Superior temporal gyrus (tissue), 1 donor: ENCODE measurements at regions not wholly inside any gene's neighbourhood (a gene's known extent, or its start where the extent isn't known, plus 50 kb on each side); places are given as distances from the start of the nearest gene placed in this dataset.
"Not testable (repeated sequence)": the region's sequence is repeated elsewhere in the genome, so short reads cannot be mapped to it uniquely, and the experiment has no call there.

ENCODE experiments used
- DNase-seq: peaks from one replicate; pipeline ENCODE4 v3.0.0-alpha.2; 2016; ENCODE audit errors: extremely low spot score

DNA sequence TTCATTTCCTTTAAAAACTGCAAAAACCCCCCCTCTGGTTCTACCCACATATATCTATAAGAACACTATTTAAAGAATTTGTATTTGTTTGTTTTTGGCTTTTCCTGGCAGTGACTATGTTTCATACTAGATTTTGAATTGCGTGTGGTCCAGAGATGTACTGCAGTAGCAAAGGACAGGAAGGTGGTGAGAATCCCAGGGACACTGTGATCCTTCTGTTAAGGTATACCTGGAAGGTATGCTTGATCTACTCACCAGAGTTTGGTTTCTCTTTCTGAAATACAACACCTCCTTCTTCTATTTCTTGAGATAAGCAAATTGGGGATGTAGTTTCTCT, 129.6 kb upstream of the RASGEF1B start:
- DNase-seq, result no peak

DNA sequence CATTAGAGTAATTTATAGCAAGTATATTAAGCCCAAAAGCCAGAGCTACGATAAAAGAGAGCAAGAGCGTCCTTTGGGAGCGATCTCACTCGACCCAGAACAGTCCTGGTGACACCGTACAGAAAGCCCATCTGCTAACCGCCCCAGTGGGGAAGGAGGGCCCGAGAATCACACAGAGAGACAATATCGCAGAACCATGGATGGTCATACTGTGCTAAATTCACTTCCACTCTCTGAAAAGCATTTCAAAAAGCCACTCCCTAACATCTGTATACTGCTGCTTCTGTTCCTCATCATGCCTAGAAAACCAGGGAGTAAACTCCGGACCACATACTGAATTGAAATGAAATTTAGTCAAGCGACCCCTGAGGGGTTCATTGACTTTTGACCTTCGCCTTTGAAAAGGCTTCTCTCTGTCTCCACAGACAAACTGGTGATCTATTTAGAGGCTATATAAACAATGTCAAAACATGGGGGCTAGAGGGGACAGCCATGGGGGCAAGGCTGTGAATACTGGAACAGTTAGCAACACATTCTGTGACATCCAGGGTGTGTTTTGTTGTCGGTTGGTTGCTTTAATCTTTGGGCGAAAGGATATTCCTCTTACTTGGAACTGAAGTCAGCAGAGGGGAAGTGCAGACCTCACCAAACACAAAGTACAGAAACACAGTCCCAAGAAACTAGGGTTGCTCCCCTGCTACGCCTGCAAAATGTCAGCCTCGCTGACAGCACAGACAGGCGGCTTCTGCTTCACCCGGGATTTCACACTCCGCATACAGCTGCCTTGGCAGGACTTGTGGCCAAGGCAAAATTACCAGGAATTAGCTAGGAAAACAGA, 129.0 kb upstream of the RASGEF1B start:
- no peak for DNase-seq

DNA sequence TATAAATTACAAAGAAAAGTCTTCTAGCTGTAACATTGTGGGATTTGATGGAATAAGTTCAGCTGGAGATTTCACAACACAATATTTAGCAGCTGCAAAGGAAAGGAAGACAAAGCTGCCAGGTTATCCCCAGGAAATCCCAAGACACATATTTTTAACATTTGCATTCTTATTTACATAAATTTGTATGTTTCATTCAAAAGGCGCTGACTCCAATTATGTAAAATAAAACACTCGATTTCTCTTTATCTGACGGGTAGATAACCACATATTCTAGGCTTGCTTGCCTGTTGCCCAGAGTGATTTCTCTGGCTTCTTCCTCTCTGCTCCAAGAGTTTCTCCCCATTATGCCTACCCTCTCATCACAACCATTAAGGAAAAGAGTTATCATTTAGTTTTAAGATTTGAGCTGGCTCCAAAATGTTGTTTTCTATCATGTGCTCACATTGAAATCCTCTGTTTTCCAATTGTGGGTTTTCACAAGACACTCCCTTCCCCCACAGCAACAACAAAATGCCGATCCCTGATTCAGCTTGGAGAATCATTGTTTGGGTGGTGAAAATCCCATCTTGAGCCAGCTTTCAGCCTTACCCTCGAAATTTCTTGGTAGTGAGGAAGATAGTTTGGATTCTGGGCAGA, 128.2 kb upstream of the RASGEF1B start:
- DNase-seq, result no peak

DNA sequence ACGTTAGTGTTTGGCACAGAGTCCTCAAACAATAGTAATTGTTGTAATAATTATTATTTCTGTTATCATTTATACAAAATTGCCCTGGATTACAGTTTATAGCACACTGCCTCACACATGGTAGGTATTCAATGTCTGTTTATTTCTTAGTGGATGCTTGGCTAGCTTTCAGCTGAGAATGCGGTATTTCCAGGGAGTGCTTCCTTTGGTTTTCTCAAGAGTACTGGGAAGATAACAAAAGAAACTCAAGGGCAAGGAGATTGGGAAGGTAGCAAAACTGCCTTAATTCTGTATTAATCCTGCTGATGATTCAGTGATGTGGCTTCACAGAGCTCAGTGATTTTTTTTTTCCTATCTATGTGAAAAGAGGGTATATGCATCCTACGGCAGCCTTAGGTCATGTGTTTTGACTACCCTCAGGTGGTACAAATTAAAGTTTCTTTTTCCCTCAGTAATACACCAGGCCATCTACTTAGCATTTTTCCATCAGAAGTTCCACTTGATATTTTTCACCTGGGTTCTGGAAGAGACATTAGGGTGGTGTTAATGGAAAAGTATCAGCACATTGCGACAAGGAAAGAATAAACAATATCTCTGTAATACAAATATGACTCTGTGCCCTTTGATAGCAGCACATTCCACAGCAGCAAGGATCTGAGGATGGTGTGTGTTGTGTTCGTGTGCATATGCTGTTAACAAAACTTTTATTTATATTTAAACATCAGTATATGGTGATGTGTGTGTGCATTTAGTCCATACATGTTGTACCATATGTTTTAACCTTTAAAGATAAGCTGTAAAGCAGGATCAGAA, 124.3 kb upstream of the RASGEF1B start:
- no peak for DNase-seq

DNA sequence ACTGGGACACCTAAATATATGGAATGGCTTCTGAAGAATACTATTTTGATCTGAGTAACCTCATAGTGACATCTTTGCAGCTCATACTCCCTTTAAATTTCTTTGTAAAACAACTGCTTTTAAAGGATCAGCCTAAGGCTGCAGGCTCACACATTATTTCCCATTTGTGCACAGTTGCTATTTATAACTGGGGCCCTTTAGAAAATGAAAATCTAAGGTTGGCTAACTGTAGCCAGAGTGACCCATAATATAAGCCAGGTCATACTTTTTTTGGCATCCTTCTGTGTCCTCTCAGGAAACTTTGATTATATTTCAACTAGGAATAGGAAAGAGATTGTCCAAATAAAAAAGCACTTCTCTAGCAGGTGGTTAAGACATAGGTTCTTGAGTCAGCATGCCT, 123.6 kb upstream of the RASGEF1B start:
- no peak for DNase-seq

DNA sequence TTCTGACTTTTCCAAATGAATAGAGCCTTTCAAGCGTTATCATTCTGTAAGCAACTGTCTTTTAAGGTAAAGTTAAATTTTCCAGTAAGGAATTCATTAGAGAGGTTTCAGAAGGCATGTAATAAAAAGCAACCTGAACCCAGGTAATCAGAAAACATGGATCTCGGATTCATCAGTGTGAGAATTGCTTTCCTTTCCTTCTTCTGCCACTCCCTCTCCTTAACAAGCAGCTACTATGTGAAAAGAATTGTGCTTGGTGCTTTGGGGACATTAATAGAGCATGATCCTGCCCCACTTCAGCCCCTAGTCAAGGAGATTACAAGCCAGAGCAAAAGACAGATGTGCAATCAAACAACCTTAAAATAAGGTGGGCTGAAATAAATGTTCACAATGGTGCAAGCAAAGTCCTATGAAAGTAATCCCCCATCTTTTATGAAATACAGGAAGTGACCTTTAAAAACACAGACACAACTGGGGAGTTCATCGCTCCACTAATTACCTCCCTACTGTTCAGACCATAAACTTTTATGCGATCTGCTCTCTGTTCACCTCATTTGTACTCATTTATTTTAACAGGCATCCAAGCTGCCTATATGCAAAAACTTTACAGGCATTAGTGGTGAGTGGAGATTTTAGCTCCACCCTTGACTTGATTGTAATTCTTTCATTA, 122.9 kb upstream of the RASGEF1B start:
- DNase-seq, result no peak

DNA sequence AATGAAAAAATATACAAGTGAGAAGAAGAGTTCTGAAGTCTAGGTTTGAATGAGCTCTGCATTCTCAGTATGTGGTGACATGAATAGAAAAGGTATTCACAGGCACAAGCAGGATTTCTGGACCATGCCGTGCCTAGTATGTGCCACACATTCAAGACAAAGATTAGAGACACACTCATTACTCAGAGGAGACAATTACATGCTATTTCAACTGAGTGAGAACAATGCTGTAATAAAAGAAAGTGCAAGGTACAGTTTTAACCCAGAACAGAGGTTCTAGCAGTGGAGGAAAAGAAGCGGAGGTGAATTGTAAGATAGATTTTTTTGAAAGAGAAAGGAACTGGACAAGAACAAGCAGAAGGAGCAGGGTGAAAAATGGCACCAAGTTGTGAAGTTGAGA, 121.0 kb upstream of the RASGEF1B start:
- DNase-seq, result no peak

DNA sequence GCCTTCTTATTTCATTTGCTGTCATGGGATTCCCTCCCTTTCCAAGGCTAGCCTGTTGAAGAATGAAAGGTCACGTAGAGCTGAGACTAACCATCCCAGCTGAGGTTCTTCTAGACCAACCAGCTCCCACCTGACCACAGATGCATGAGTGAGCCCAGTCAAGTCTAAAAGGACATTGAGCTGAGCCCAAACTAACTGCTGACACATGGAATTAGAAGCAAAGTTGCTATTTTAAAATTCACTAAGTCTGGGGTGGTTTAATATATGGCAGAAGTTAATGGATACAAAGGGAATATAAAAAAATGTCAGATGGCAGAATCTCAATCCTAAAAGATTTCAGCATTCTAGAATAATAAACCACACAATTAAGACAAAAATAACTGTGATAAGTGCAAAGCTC, 118.9 kb upstream of the RASGEF1B start:
- DNase-seq, result no peak

DNA sequence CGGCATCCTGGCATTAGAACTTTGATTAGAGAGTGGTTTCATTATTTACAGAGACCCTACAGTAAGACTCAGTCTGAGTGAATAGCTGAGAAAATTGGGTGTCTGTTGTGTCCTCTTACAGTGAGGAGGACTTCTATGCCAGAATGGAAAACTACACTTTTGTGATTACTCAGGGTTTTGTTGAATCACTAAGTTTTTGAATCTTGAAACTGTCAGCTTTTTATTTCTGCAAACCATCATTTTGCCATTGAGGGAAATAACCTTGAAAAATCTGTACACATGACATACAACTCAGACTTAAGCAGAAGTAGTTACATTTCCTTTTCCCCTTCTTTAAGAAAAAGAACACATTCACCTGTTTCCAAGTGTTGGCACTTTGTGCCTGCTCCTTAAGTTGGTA, 117.6 kb upstream of the RASGEF1B start:
- DNase-seq, result no peak

DNA sequence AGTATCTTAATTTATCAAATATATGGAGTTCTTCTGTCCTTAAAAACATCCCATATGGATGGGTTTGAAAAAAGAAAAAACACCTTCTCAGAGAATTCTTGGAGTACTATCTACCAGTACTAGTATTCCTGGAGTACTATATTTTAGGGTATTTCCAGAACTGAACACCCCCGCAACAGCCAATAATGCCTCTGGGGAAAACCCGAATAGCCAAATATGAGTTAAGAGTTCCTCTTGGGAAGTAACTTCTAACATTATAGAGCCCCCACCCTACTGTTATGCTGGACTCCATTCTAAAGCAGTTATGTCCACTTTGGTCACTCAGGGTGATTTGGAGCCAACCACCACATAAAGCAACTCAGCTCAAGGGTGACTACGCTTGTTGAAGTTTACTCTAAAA, 115.0 kb upstream of the RASGEF1B start:
- no peak for DNase-seq

DNA sequence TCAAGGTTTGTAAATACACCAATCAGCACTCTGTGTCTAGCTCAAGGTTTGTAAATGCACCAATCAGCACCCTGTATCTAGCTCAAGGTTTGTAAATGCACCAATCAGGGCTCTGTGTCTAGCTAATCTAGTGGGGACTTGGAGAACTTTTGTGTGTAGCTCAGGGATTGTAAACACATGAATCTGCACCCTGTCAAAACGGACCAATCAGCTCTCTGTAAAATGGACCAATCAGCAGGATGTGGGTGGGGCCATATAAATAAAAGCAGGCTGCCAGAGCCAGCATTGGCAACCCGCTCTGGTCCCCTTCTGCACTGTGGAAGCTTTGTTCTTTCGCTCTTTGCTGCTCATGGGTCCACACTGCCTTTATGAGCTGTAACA, 109.3 kb upstream of the RASGEF1B start:
- not testable (repeated sequence) for DNase-seq

DNA sequence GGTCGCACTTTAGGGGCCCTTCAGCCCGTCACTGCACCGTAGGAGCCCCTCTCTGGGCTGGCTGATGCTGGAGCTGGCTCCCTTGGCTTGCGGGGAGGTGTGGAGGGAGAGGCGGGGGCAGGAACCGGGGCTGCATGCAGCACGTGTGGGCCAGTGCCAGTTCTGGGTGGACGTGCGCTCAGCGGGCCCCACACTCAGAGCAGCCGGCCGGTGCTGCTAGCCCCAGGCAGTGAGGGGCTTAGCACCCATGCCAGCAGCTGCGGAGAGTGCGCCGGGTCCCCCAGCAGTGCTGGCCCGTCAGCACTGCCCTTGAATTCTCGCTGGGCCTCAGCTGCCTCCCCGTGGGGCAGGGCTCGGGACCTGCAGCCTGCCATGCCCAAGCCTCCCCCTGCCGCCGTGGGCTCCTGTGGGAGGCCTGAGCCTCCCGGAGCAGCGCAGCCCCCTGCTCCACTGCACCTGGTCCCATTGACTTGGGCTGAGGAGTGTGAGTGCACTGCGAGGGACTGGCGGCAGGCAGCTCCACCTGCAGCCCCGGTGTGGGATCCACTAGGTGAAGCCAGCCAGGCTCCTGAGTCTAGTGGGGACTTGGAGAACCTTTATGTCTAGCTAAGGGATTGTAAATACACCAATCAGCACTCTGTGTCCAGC, 108.8 kb upstream of the RASGEF1B start:
- no peak for DNase-seq

DNA sequence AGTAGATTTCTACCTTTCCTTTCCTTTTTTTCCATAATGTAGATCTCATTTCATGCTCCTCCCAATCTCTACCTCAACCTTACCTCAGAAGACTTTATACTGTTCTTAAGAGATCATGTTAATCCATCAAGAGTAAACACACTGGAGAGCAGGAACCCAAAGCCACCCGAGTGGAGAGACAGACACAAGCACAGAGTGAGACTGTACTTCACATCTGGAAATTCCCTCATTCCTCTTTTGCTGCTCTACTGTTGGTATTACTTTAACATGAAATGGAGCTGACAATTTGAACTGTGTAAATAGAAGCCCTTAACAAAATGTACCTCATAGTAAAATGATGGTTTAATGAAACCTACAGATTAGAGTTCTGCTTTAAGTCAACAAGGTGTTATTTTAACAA, 105.7 kb upstream of the RASGEF1B start:
- DNase-seq, result no peak

DNA sequence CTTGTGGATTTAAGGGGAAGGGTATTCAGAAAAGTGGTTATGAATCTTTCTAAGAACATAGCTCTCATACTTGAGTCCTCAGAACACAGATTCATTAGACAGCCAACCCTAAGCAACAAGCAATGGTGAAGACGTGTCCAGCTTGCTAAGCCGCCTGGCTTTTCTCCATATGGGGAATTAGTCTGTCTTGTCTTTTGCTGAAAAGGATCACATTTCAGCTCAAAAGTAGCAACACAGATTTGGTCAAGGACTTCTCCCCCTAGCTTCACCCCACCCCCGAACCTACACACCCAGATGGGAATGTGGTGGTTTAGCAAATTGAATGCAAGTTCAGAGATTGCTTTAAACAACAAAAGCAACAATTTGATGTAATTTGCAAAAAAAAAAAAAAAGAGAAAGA, 103.3 kb upstream of the RASGEF1B start:
- no peak for DNase-seq

DNA sequence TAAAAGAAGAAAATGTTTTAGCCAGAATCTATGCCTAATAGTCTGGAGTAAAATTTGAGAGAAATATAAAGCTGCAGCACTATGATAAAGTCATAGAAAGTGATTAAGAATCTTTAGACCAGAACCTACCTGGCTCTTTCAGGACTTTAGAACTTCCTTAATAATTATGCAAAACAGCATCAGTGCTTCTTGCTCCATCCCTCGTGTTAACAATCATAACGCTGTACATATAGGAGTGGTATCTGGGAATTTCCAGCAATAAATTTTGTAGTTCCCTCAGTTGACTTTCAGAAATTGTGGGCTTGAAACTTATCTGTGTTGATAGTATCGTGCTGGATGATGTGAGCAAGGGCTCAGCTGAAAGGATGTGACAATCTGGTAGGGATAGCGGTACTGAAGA, 102.1 kb upstream of the RASGEF1B start:
- no peak for DNase-seq

DNA sequence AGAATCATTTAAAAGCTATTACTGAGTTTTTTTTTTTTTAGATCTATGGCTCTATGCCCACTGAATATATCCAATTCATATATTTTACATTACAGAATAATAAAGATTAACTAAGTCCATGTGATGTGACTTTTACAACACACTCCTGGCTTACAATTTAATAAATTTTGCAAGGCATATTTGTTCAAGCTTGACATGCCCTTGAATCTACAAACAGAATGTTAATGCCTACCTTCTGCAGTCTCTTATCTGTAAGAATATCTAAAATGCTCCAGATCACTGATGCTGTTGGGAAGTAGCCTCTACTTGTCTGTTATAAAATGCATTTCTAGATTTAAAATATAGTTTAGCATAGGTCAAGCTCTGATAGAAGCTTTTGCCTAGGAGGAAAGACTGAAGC, 100.7 kb upstream of the RASGEF1B start:
- DNase-seq, result no peak

DNA sequence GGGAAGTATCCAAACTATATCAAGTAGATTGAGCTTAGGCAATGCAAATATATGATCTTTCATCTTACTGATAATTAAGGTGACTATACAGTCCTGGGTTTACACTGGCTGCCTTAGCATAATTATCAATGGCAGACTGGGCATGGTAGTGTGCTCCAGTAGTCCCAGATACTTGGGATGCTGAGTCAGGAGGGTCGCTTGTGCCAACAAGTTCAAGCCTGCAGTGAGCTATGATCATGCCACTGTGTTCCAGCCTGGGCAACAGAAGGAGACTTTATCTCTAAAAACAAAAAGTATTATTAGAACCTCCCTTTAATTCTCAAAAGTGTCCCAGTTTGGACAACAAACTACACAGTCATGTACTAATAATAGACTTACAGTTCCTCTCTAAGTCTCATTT, 99.4 kb upstream of the RASGEF1B start:
- no peak for DNase-seq

DNA sequence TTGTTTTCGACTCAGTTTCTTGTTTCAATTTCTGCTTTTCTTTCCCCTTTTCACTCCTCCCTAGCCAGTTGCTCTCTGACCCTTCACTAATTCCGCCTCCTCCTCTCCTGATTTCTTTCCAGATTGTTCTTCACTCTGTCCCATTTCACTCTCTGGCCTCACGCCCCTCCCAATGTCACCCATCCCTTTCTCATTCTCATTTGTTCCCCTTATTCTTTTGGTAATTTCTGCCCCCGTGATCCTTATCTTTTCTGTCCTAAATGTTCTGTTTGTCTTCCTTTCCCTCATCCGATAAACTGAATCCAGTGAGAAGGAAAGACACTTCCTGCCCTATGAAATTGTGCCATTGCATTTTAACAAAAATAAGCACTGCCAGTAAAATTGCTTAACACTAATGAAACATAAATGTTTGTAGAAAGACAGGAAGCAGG, 94.5 kb upstream of the RASGEF1B start:
- no peak for DNase-seq

DNA sequence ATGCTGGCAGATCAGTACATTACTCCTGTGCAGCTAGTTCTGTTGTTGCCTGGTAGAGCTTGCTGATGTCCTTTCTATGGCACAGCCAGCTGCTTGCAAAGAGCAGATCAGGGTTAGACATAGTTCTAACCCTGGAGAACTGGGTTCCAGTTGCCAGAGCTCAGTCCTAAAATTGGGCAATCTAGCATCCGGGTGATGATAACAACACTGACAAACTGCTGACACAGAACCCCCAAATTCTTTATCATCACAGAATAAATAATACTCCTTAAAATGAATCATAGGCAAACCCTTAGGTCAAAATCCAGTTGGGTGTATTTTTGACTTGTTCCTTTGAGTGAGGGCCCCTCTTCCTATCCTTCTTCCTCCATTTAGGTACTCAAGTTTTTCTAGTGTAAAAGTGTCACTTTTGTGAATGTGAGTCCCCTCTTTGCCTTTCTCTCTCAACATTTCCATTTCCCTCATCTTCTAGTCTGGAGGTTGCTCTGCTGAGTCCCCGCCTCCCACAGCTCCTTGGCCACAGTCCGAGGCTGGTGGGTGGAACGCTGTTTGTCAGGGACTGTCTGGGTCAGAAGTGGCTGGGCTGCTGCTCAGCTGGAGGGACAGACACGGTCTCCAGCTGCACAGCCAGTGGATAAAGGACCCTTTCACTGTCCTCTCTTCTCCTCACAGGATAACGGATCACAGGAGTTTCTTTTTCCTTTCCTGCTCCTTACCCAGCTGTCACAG, 93.6 kb upstream of the RASGEF1B start:
- DNase-seq, result peak; percentile 79

DNA sequence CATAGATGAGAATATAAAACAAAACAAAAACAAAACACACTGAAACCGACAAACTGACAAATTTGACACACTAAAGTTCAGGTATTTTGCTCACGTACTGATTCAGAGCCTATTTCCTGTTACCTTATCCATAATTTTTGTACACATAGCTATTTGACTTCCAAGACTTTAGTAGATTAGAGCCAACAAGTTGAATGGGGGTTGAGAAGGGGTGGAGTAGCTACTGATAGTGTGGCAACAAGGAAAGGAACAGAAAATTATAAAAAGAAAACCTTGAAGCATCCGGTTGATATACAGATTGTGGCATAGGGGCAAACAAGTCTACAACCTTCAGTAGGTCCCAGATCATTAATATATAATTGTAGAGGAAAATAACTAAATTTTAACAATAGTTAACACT, 92.3 kb upstream of the RASGEF1B start:
- DNase-seq, result no peak

DNA sequence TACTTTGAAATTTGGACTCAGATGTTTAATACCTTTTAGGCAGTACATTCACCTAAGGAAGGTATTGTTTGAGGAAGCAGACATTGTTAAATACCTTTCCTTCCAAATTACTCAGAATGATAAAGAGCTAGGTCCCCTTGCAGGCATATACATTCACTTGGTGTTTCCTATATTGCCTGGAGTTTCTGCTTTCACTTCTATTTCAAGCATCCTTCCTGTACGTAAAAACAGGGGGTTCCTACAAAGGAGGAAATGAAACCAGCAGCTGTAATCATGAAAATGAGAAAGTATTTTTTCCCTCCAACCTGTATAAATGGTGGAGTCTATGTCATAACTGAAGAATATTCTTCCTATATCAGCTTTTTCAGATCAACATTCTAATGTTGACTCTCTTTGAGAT, 90.4 kb upstream of the RASGEF1B start:
- no peak for DNase-seq
